HG03432 (cell line): ENCODE measurements at regions not wholly inside any gene's neighbourhood (a gene's known extent, or its start where the extent isn't known, plus 50 kb on each side); places are given as distances from the start of the nearest gene placed in this dataset.

Experiments
- ATAC-seq: cut with Tn5 transposase; IDR thresholded peaks from one replicate; pipeline ENCODE4 v1.9.1; 2021; ENCODE audit warnings: mild to moderate bottlenecking, moderate library complexity; ENCODE audit not compliant: unreplicated experiment

DNA sequence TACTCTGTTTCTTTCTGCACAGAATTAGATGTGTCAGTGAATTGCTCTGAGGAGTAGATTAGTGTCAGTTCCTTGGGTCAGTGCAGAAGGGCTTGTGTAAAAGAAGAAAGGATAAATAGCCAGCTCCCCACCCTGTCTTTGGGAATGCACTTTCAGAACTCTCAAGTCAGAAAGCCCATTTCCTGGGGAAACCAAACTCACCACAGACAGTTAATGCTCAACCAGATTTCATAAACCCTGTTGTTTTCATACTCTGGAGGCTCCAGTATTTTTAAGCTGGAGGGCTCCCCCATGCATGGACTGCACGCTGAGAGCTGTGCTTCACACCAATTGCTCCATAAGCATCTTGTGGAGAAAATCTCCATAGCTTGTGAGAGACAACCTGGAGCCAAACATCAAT is 449.7 kb downstream of the CDH26 start:
- no peak for ATAC-seq

DNA sequence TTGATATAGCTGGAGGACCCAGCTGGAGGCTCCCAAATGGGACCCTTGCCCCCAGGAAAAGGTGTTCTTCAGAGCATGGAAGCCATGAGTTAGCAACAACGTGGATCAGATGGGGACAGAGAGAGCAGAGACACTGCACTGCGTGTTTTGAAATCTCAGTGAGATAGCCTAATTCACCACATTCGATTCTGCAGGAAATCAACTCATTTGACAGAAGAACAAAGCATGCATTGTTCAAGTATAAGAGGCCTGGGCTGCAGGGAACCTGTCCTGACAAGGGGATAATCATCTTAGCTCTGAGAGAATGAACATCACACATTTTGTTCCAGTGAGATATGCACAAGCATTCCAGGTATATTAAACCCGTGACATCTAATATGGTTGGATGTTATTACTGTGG is 450.2 kb downstream of the CDH26 start:
- no peak for ATAC-seq

DNA sequence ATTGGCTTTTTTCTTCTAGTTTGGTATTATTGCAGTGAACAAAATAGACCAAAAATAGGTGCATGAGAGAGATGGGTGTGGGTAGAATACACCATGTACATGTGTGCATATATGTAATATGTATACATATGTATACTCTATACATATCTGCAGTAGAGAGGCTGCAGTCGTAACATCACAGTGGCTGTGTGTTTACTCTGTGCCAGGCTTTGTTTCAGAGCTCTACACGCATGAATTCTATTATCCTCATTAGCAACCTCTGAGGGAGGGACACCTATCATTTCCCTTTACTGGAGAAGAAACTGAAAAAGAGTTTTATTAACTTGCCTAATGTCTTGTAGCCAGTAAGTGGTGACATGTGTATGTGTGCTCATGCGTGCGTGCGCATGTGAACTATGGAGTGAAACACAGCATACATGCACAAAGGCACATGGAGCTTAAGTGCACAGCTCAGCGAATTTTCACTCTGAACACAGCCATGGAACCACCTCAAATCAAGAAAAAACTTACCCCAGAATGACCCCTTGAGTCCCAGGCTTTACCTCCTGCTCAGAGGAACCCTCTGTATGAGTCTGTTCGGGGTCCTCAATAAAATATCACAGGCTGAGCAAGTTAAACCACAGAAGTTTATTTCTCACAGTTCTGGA is 452.5 kb downstream of the CDH26 start:
- ATAC-seq, result no peak

DNA sequence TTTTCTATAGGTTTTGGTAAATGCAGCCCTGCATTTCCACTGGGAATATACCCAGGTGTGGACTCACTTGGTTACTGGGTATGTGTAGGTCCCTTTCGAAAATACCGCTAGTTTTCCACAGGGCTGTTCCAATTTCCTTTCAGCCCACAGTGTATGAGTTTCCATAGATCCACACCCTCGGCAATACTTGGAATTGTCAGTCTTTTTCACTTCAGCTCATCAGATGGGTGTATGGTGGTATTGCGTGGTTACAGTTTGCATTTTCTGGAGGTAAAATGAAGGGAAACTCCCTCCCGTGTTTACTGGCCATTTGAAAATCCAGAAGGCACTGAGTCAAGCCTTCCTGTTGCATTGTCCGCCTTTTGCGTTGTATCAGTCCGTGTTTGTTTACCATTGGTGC is 453.6 kb downstream of the CDH26 start:
- no peak for ATAC-seq

DNA sequence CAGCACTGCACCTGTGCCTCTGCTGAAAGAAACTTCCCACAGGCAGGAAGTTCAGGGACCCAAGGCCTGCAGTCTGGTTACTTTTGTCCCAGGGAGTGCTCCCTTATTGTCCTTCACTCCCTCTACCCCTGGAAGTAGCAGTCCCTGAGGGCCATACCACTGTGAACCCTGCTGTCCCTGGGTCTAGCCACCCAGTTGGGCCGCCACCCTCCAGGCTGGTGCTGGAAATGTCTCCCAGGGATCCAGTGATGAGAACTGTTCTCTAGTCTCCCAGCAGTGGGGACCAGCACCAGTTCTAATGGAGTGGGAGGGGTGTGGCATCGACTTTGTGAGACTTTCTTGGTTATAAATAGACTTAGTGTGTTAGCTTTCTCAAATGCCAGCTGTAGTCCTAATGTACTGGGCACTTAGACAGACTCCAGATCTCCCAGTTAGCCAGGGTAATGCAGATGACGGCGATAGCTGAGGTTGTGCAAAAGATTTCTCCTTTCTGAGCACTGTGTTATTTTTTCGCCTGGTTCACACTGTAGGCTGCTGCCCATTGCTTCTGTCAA is 462.5 kb downstream of the CDH26 start:
- ATAC-seq, result no peak

DNA sequence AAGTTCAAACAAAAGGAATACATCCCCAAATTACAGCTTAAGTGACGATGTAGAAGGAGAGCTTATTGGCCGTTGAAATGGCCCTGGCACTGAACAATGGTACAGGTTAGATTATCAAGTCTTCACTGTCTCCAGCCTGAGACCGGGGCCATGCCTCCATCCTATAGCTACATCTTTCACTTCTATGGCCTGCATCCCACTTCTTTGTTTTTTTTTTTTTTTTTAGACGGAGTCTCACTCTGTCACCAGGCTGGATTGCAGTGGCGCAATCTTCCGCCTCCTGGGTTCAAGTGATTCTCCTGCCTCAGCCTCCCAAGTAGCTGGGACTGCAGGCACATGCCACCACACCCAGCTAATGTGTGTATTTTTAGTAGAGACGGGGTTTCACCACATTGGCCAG is 464.6 kb downstream of the CDH26 start:
- no peak for ATAC-seq

DNA sequence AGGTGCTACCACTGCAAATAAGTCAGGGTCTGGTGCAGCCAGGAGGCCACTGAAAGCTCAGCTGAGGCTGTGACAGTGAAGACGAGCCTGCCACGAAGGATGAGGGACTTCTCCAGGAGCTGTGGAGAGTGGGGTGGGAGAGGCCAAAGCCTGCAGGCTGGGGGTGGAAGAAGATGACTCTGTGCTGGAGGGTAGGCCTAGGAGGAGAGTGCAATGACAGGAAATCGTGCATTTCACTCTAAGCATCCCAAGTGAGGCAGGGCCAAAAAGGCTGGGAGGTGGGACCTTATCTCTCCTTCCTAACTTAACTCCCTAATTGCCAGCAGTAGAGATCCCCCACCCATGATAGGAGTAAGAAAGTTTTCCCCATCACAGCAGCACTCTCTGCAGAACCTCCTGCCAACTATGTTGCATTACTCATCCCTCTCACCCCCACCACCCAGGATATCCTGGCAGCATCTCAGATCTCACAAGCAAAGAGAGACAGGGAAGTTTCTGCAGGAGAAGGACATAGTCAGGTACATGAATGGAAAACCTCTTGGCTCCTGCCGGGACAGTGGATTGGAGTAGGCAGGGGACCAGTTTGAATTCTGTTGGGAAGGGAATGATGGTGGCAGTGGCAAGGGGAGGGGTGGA is 466.2 kb downstream of the CDH26 start:
- ATAC-seq, result no peak

DNA sequence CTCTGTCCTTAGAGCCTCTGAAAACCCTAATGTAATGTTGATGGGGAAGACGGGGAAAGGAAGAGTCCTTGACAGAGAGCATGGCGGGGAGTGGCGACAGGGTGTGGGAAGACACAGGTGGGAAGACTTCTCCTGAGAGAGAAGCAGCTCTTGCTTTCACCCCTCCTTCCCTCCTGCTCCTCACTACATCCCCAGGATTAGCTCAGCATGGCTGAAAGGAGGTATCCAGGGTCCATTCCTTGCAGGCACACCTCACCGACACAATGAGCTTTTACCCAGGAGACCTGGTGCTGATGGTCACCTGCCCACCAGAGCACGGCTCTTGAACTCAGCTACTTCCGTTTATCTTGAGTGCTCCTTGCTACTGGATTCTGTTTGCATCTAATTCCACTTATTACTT is 469.3 kb downstream of the CDH26 start:
- ATAC-seq, result no peak

DNA sequence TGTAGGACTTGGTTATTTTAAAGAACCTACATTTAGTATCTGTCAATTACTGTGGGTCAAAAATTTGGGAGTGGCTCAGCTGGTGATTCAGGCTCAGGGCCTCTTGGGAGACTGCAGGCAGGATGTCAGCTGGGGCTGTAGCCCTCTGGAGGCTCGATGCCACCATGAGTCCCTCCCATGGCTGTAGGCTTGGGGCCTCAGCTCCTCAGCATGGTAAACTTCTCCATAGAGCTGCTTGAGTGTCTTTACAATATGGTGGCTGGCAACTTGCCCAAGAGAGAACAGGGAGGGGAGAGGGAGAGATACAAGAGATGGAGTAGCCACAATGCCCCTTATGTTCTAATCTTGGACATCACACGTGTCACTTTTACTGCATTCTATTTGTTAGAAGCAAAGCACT is 470.4 kb downstream of the CDH26 start:
- ATAC-seq, result no peak

DNA sequence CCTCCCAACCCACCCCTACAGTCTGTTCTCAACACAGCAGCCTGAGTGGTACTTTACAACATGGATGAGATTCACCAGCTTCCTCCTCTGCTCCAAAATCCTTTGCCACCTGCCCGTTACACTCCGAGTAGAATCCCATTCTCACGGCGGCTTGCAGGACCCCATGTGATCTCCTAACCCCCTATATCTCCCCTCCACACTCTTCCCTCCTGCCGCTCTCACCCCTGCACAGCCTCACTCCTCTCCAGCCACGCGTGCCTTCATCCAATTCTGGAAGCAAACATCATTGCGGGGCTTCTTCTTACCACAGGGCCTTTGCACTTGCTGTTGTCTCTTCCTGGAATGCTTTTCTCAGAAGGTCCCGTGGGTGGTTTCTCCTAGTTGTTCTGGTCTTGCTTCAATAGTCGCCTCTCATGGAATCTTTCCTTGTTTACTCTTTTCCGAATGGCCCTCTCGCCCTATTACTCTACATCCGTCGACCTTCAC is 472.3 kb downstream of the CDH26 start:
- ATAC-seq, result no peak

DNA sequence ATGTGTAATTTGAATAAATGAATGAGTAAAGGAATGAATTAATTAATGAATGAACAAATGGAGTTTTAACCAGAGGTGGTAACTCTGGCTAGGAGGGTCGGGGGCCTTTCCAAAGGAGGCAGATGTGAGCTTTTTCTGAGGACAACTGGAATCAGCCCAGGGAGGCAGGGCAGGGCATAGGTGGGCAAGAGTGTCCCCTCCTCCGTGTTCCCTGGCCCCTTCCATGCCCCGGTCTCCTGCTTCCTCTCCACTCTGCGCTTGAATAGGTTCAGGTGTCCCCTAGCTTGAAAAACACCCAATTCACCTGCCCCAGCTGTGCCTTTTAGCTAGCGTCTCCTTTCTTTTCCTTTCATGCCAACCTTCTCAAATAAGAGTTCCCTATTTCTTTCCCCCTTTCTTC is 473.1 kb downstream of the CDH26 start:
- ATAC-seq, result no peak

DNA sequence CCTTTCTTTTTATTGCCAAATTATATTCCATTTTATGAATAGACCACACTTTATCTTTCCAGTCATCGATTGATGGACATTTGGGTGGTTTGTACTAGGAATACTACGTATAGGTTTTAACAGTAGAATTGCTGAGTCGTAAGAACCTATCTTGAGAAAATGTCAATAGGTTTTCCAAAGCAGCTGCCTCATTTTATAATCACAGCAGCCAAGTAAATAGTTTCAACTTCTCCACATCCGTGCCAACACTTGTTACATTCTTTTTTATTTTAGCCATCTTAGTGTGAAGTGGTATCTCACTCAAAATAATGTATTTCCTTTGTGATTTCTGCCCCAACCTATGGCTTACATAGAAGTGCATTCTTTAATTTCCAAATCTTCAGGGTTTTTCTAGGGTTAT is 479.2 kb downstream of the CDH26 start:
- ATAC-seq, result no peak

DNA sequence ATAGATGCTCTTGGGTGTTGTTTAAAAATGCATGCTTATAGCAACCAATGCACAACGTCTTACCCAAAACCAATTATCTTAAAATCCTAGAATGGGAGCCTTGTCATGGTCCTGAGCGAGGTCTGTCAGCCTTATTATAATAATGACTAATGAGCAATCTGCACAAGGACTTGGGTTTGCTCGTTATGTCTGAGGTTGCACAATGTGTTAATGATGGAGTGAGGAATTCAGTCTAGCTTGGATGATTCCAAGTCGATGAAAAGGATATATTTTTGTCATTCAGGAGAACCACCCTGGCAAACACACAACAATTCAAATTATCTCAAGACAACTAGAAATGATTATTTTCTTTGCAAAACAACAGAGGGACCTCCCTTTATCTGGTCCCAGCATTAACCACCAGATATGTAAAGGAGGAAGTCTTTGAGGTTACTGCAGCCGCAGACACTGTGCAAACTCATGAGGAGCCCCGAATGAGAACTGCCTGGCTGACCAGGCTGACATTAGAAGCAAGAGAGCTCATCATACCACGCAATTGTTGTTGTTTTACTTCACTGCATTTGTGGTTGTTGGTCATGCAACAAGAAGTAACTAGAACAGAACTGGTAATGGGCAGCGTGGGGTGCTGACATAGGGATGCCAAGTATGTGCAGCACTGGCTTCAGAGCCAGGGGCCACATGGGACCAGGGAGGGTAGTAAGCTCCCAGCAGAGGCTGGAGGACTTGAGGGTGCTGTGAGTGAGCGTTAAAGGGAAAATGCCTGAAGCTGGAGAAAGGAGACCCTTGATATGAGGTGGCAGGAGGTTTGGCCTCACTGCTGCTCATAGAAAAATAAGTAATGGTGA is 488.3 kb downstream of the CDH26 start:
- no peak for ATAC-seq

DNA sequence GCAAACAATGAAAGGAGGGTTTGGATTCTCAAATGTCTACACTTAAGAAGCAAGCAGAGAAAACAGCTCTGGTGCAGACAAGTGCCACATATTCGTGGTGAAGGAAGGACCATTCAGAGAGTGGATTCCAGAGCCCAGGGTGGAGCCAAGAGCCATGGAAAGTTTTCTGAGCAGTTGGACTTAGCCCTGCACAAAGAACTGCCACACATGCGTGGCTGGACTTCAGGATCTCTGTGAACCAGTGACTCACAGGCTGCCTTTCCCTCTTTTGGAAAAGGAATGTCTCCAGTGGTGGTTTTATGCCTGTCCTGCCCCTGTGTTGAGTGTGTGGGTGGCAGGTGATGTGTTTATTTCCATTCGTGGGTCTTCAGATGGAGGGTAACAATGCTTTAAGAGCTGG is 489.5 kb downstream of the CDH26 start:
- no peak for ATAC-seq

DNA sequence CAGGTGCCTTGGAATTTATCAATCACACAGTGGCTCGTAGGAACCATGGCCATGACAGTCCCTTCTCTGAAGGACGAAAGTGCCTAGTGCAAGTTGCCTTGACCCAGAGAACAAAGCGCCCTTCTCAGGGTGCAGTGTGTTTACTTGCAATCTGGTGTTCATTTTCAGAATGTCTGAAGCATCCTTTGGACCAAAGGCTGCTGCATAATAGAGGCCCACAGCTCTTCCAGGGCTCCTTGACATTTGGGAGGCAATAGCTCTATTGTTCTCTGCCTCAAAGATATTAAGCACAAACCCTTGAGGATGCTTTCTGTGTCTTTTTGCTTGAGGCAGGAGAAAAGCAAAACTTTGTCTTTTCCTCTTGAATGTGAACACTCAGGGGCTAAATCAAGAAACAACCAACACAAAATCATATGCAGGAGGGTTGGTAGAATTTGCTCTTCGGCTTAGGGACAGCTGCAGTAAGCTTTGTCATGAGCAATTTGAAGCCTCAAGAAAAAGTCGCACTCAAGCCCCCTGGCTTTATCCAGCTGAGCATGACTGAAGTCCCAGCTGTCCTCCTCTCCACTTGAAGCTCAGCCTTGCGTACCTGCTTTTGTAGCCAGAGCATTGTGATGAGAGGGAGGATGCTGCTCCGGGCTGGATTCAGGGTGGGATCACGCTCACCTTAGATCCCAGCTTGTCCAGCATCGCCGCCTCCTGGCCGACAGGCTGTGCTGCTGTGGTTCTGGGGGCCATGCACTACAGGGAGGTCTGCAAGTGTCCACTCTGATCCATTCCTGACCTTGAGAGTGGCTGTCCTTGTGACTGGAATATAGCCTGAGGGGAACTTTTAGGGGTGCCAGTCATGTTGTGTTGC is 495.4 kb downstream of the CDH26 start:
- ATAC-seq, result no peak

DNA sequence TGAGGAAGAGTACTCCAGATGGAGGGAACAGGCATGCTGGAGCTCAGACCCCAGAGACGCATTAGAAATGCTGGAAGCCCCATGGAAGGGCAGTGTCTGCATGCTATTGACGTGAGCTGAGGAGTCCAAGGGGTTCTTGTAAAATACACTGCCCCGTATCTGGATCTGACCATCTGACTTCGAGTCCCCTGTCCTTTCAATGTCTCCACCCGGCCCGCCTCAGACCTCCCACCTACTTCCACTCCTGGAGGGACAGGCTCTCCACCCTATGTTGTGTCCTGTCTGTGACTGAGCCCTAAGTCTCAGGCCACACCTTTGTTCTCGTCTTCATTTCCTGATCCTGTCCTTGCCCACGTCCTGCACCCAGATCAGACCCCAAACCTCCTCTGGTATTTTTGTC is 496.3 kb downstream of the CDH26 start:
- ATAC-seq, result no peak

DNA sequence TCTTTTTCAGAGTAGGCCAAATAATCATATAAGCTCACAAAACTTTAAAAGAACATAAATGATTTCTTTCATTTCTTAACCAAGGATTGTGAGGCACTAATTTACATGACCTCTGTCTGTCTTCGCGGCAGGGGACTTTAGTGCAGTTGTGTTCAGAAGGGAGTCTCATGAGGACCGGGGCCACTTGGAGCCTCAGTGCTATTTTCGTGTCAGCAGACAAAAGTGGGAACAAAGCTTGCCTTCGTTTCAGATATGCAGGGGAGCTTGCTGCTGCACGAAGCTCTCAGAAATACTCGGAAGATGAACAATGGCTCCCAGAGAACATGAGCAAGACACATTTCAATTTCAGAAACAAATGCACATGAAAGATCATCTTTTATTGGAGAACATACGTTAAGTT is 497.0 kb downstream of the CDH26 start:
- ATAC-seq, result no peak

DNA sequence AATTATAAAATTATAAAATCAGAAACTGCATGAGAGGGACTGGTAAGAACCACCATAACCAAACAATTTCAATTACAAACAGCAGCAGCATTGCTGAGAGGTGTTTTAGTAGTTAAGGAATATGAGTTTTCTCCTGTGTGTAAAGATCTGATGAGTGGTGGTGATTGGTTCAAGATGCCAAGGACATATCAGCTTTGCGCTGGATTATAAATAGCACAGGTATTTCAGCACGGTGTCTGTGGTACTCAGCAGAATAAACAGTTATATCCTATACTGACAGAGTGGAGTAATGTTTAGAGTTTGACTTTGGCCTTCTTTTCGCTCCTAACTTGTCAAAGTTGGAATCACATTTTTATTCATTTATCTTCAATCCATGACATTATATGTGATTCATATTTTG is 501.0 kb downstream of the CDH26 start:
- ATAC-seq, result no peak

DNA sequence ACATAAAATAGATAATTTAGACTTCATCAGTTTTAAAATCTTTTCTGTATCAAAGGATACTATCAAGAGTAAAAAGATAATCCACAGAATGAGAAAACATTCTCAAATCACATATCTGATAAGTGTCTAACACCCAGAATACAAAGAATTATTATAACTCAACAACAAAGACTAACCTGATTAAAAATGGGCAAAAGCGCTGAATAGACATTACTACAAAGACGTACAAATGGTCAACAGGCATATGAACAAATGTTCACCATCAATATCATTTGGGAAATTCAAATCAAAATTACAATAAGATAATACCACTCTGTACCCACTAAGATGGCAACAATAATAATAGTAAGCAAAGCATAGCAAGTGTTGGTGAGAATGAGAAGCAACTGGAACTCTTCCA is 503.8 kb downstream of the CDH26 start:
- ATAC-seq, result no peak

DNA sequence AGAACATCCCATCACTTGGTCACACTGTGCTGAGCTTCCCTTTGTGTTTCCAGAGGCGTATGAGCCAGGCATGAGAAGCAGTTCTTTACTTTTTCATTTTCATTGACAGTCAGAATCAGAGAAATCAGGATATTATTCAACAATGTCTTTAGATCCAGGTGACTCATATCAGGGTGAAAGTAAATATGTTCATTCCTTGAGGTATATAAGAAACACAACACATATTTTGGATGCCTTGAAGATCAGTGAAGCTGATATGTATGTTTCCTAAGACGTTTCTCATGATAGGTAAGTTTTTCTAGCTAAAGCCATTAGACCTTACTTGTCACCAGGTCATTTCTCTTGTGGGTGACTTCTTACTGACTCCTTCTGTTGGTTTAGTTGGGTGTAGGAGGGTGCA is 505.6 kb downstream of the CDH26 start:
- ATAC-seq, result no peak

DNA sequence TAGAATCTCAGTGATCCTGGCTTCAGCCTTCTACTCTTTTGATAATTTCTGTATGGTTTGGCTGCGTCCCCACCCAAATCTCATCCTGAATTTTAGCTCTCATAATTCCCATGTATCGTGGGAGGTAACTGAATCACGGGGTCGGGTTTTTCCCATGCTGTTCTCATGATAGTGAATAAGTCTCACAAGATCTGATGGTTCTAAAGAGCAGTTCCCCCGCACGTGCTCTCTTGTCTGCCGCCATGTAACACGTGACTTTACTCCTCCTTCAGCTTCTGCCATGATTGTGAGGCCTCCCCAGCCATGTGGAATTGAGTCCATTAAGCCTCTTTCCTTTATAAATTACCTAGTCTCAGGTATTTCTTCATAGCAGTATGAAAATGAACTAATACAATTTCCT is 507.2 kb downstream of the CDH26 start:
- no peak for ATAC-seq
